ENCODE measurements at regions not wholly inside any gene's neighbourhood (a gene's known extent, or its start where the extent isn't known, plus 50 kb on each side); places are given as distances from the start of the nearest gene placed in this dataset.

GRCh38 chr12:115374480-115375185, 690.7 kb upstream of the TBX3 start:
- TF ChIP-seq CEBPB (IDR thresholded peaks at IDR 0.05) (no peak), YY1 (IDR thresholded peaks at IDR 0.05; ENCODE audit: low read depth) (no peak), CREB1 (IDR thresholded peaks at IDR 0.05; ENCODE audit: low read depth) (no peak), REST (IDR thresholded peaks at IDR 0.05; ENCODE audit: low read depth) (no peak), RAD21 (IDR thresholded peaks at IDR 0.05; ENCODE audit: low read depth) (no peak), EP300 (IDR thresholded peaks at IDR 0.05; ENCODE audit: borderline replicate concordance) (no peak), FOXM1 (IDR thresholded peaks at IDR 0.05; ENCODE audit: borderline replicate concordance, low read depth) (no peak), TCF12 (IDR thresholded peaks at IDR 0.05; ENCODE audit: low read depth) (no peak), USF1 (IDR thresholded peaks at IDR 0.05) (no peak), NFIC (IDR thresholded peaks at IDR 0.05) (no peak), ZBTB7A (IDR thresholded peaks at IDR 0.05; ENCODE audit: low read depth) (no peak), MAX (IDR thresholded peaks at IDR 0.05) (no peak), TEAD4 (IDR thresholded peaks at IDR 0.05) (no peak), TAF1 (IDR thresholded peaks at IDR 0.05; ENCODE audit: low read depth) (no peak), EGR1 (IDR thresholded peaks at IDR 0.05) (no peak)

- TF ChIP-seq YY1 (IDR thresholded peaks at IDR 0.05; ENCODE audit: low read depth) = no peak
- TF ChIP-seq NFIC (IDR thresholded peaks at IDR 0.05) = no peak
- TF ChIP-seq TCF12 (IDR thresholded peaks at IDR 0.05; ENCODE audit: low read depth) = no peak
- TF ChIP-seq FOXM1 (IDR thresholded peaks at IDR 0.05; ENCODE audit: borderline replicate concordance, low read depth) = no peak
- TF ChIP-seq CEBPB (IDR thresholded peaks at IDR 0.05) = no peak
- TF ChIP-seq EGR1 (IDR thresholded peaks at IDR 0.05) = no peak
- TF ChIP-seq REST (IDR thresholded peaks at IDR 0.05; ENCODE audit: low read depth) = no peak
- no peak for TF ChIP-seq RAD21 (IDR thresholded peaks at IDR 0.05; ENCODE audit: low read depth)
- no peak for TF ChIP-seq TEAD4 (IDR thresholded peaks at IDR 0.05)
- TF ChIP-seq TAF1 (IDR thresholded peaks at IDR 0.05; ENCODE audit: low read depth) = no peak
- TF ChIP-seq MAX (IDR thresholded peaks at IDR 0.05) = no peak
- no peak for TF ChIP-seq CREB1 (IDR thresholded peaks at IDR 0.05; ENCODE audit: low read depth)
- no peak for TF ChIP-seq ZBTB7A (IDR thresholded peaks at IDR 0.05; ENCODE audit: low read depth)
- TF ChIP-seq EP300 (IDR thresholded peaks at IDR 0.05; ENCODE audit: borderline replicate concordance) = no peak
- TF ChIP-seq USF1 (IDR thresholded peaks at IDR 0.05) = no peak
Observed at GRCh38 chr12:115371711-115372110, 687.7 kb upstream of the TBX3 start.

GRCh38 chr12:115370650-115371049, 686.7 kb upstream of the TBX3 start:
- TF ChIP-seq REST (IDR thresholded peaks at IDR 0.05; ENCODE audit: low read depth) (no peak), CREB1 (IDR thresholded peaks at IDR 0.05; ENCODE audit: low read depth) (no peak), ZBTB7A (IDR thresholded peaks at IDR 0.05; ENCODE audit: low read depth) (no peak), YY1 (IDR thresholded peaks at IDR 0.05; ENCODE audit: low read depth) (no peak), TAF1 (IDR thresholded peaks at IDR 0.05; ENCODE audit: low read depth) (no peak), FOXM1 (IDR thresholded peaks at IDR 0.05; ENCODE audit: borderline replicate concordance, low read depth) (no peak), EGR1 (IDR thresholded peaks at IDR 0.05) (no peak), USF1 (IDR thresholded peaks at IDR 0.05) (no peak), MAX (IDR thresholded peaks at IDR 0.05) (no peak)
